MM.1S (cell line): ENCODE measurements at regions not wholly inside any gene's neighbourhood (a gene's known extent, or its start where the extent isn't known, plus 50 kb on each side); places are given as distances from the start of the nearest gene placed in this dataset.

Source experiments
- DNase-seq: peaks from one replicate; pipeline ENCODE4 v3.0.0-alpha.2; 2015
- H2AFZ ChIP-seq: fragments of 300-600 bp; sonication (generic); 2 replicates; pipeline ENCODE4 v1.6.0; 2016; ENCODE audit warnings: antibody characterized with exemption, low read length
- H3F3A ChIP-seq: fragments of 300-600 bp; sonication (generic); 2 replicates; pipeline ENCODE4 v1.6.1; 2016; ENCODE audit warnings: mild to moderate bottlenecking, antibody characterized with exemption, low read length, moderate library complexity, mixed read lengths; ENCODE audit not compliant: insufficient read depth
- H3K27ac ChIP-seq: fragments of 300-600 bp; sonication (generic); 2 replicates; pipeline ENCODE4 v1.5.1; 2016; ENCODE audit warnings: mild to moderate bottlenecking, low read length
- H3K27me3 ChIP-seq: fragments of 300-600 bp; sonication (generic); replicated peaks from 2 replicates; pipeline ENCODE4 v1.6.0; 2016; ENCODE audit warnings: low read length; ENCODE audit not compliant: insufficient read depth
- H3K36me3 ChIP-seq: fragments of 300-600 bp; sonication (generic); replicated peaks from 2 replicates; pipeline ENCODE4 v1.6.1; 2016; ENCODE audit warnings: mild to moderate bottlenecking, low read length, mixed read lengths; ENCODE audit not compliant: insufficient read depth
- H3K4me1 ChIP-seq: fragments of 300-600 bp; sonication (generic); 2 replicates; pipeline ENCODE4 v1.6.1; 2016; ENCODE audit warnings: low read length, mixed read lengths
- H3K4me2 ChIP-seq: fragments of 300-600 bp; sonication (generic); 2 replicates; pipeline ENCODE4 v1.6.0; 2016; ENCODE audit warnings: low read depth, low read length
- H3K4me3 ChIP-seq: fragments of 300-600 bp; sonication (generic); 2 replicates; pipeline ENCODE4 v1.5.1; 2016; ENCODE audit warnings: low read length, mixed read lengths
- H3K79me2 ChIP-seq: fragments of 300-600 bp; sonication (generic); 2 replicates; pipeline ENCODE4 v1.6.1; 2016; ENCODE audit warnings: mixed run types, low read length, mixed read lengths
- H3K9ac ChIP-seq: fragments of 300-600 bp; sonication (generic); 2 replicates; pipeline ENCODE4 v1.6.1; 2016; ENCODE audit warnings: low read length, mixed read lengths
- H3K9me2 ChIP-seq: fragments of 300-600 bp; sonication (generic); replicated peaks from 2 replicates; pipeline ENCODE4 v1.6.1; 2016; ENCODE audit warnings: mild to moderate bottlenecking, low read length, mixed read lengths; ENCODE audit not compliant: insufficient read depth
- H3K9me3 ChIP-seq: fragments of 300-600 bp; sonication (generic); replicated peaks from 2 replicates; pipeline ENCODE4 v1.6.1; 2016; ENCODE audit warnings: mild to moderate bottlenecking, low read length, mixed read lengths; ENCODE audit not compliant: insufficient read depth
- H4K20me1 ChIP-seq: fragments of 300-600 bp; sonication (generic); 2 replicates; pipeline ENCODE4 v1.6.1; 2016; ENCODE audit warnings: mild to moderate bottlenecking, low read length, moderate library complexity, mixed read lengths; ENCODE audit not compliant: insufficient read depth
- CTCF ChIP-seq: fragments of 300-600 bp; sonication (generic); IDR thresholded peaks from 2 replicates; pipeline ENCODE4 v1.5.1; 2016; ENCODE audit warnings: antibody characterized with exemption, low read length, mixed read lengths
- EZH2 ChIP-seq: fragments of 300-600 bp; sonication (generic); optimal IDR thresholded peaks from 2 replicates; pipeline ENCODE3; 2017; ENCODE audit warnings: low read depth, mild to moderate bottlenecking, antibody characterized with exemption, low read length, mixed read lengths
- EZH2phosphoT487 ChIP-seq: fragments of 300-600 bp; sonication (generic); IDR thresholded peaks from 2 replicates; pipeline ENCODE4 v1.6.1; 2018; ENCODE audit warnings: antibody characterized with exemption, low read length

DNA sequence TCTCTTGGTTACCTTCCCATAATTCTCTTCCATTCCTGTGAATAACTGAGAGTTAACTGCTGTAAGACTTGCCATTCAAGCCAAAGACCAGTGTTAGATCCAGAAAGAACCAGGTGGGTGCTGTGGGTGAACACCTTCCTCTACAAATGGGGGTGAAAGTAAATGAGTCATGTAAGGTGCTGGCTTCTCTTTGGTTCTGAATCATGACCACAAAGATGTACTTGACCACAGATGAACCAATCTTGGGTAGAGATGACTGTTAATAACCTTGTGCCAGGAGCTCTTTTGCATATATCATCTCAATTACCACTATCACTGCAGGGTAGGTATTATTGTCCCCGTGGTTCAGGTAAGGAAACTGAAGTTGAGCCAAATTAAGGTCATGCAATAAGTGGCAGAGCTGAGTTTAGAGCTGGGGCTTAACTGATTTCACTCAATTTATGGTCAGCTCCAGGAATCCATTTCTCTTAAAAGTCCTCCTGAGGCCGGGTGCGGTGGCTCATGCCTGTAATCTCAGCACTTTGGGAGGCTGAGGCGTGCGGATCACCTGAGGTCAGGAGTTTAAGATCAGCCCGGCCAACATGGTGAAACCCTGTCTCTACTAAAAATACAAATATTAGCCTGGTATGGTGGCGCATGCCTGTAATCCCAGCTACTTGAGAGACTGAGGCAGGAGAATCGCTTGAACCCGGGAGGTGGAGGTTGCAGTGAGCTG lies 244.9 kb upstream of the CXCR4 start:
- H3K79me2 ChIP-seq: no peaks in the 10 kb centered on the region
- no peak overlapping the region for H2AFZ ChIP-seq
- DNase-seq: peak; percentile 22
- no peak overlapping the region for H3K27ac ChIP-seq
- H3K4me1 ChIP-seq: no peaks in the 10 kb centered on the region
- no peaks in the 10 kb centered on the region for H3K9me3 ChIP-seq
- TF ChIP-seq EZH2phosphoT487: no peak
- no peak for TF ChIP-seq EZH2
- no peak for TF ChIP-seq CTCF
- no peaks in the 10 kb centered on the region for H3F3A ChIP-seq
- no peaks in the 10 kb centered on the region for H3K36me3 ChIP-seq
- H3K27me3 ChIP-seq: no peaks in the 10 kb centered on the region
- no peak overlapping the region for H3K4me3 ChIP-seq
- no peaks in the 10 kb centered on the region for H3K9me2 ChIP-seq
- no peaks in the 10 kb centered on the region for H4K20me1 ChIP-seq
- H3K4me2 ChIP-seq: no peak overlapping the region
- no peak overlapping the region for H3K9ac ChIP-seq

- no peak overlapping the region for H3K4me2 ChIP-seq
- H3K36me3 ChIP-seq: no peaks in the 10 kb centered on the region
- H3K9me2 ChIP-seq: no peaks in the 10 kb centered on the region
- no peak overlapping the region for H3K27ac ChIP-seq
- no peak overlapping the region for H2AFZ ChIP-seq
- no peak for DNase-seq
- no peaks in the 10 kb centered on the region for H3K4me1 ChIP-seq
- no peaks in the 10 kb centered on the region for H3K27me3 ChIP-seq
- no peaks in the 10 kb centered on the region for H3K79me2 ChIP-seq
- TF ChIP-seq EZH2 (no peak), CTCF (no peak), EZH2phosphoT487 (no peak)
- no peak overlapping the region for H3K9ac ChIP-seq
- H3K9me3 ChIP-seq: no peaks in the 10 kb centered on the region
- no peaks in the 10 kb centered on the region for H4K20me1 ChIP-seq
- H3K4me3 ChIP-seq: no peak overlapping the region
- no peaks in the 10 kb centered on the region for H3F3A ChIP-seq
These were observed 243.6 kb upstream of the CXCR4 start for GRCh38 chr2:136361521-136361920.

DNA sequence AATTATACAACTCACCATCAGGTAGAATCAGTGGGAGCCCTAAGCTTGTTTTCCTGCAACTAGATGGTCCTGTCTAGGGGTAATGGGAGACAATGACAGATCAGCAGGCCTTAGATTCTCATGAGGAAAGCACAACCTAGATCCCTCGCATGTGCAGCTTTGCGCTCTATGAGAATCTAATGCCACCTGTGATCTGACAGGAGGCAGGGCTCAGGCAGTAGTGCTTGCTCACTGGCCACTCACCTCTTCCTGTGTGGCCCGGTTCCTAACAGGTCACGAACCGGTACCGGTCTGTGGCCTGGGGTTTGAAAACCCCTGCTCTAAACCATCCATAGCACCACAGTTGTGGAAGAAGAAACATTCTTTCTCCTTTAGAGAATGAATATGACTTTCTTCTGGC lies 242.8 kb upstream of the CXCR4 start:
- H3K27ac ChIP-seq: no peak overlapping the region
- no peak for DNase-seq
- no peak overlapping the region for H3K4me2 ChIP-seq

More for the DNA sequence above, 242.8 kb upstream of the CXCR4 start:
- Histone ChIP-seq H3K9ac (no peak overlapping the region), H3K9me3 (no peaks in the 10 kb centered on the region), H4K20me1 (no peaks in the 10 kb centered on the region), H3F3A (no peaks in the 10 kb centered on the region), H3K9me2 (no peaks in the 10 kb centered on the region), H3K27me3 (no peaks in the 10 kb centered on the region), H2AFZ (no peak overlapping the region), H3K36me3 (no peaks in the 10 kb centered on the region), H3K4me3 (no peak overlapping the region), H3K4me1 (no peaks in the 10 kb centered on the region), H3K79me2 (no peaks in the 10 kb centered on the region)
- no peak for TF ChIP-seq CTCF
- TF ChIP-seq EZH2: no peak
- no peak for TF ChIP-seq EZH2phosphoT487
